HUES64 (cell line): ENCODE measurements at regions not wholly inside any gene's neighbourhood (a gene's known extent, or its start where the extent isn't known, plus 50 kb on each side); places are given as distances from the start of the nearest gene placed in this dataset.

Experiments
- H3K27ac ChIP-seq: 2 replicates; pipeline ENCODE4 v1.7.0; 2013; ENCODE audit warnings: low read depth, low read length, inconsistent platforms
- H3K27me3 ChIP-seq: 2 replicates; pipeline ENCODE4 v1.6.1; 2013; ENCODE audit warnings: mild to moderate bottlenecking, low read length; ENCODE audit not compliant: insufficient read depth
- H3K36me3 ChIP-seq: 2 replicates; pipeline ENCODE4 v1.6.1; 2013; ENCODE audit warnings: mild to moderate bottlenecking, low read length; ENCODE audit not compliant: insufficient read depth
- H3K4me1 ChIP-seq: 2 replicates; pipeline ENCODE4 v1.6.1; 2013; ENCODE audit warnings: mild to moderate bottlenecking, low read length, moderate library complexity; ENCODE audit not compliant: insufficient read depth
- H3K4me3 ChIP-seq: 2 replicates; pipeline ENCODE4 v1.5.1; 2013; ENCODE audit warnings: mild to moderate bottlenecking, low read length, moderate library complexity
- H3K9ac ChIP-seq: 2 replicates; pipeline ENCODE4 v1.6.1; 2013; ENCODE audit warnings: mild to moderate bottlenecking, low read depth, low read length
- H3K9me3 ChIP-seq: 2 replicates; pipeline ENCODE4 v1.6.1; 2013; ENCODE audit warnings: low read depth, low read length; ENCODE audit not compliant: insufficient read depth
- WGBS: fragments of 150-250, 120-280 bp; methylation state at CpG from one replicate; pipeline ENCODE4 v1.1.7; 2013; ENCODE audit warnings: missing lambda C conversion rate; 5-methylcytosine and 5-hydroxymethylcytosine counted together

DNA sequence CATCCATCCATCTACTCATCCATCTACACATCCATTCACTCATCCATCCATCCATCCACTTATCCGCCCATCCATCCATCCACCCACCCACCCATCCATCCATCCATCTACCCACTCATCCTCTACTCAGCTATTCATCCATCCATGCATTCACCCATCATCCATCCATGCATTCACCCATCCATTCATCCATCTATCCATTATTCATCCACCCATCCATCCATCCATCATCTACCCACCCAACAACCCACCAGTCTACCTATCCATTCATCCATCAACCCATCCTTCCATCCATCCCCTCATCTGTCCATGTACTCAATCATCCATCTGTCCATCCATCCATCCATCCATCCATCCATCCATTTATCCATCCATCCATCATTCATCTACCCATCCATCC is 972.7 kb downstream of the BRD1 start:
- Histone ChIP-seq H3K4me1 (no peaks in the 10 kb centered on the region), H3K9ac (no peak overlapping the region), H3K27me3 (no peaks in the 10 kb centered on the region), H3K9me3 (no peaks in the 10 kb centered on the region), H3K27ac (no peak overlapping the region), H3K36me3 (no peaks in the 10 kb centered on the region), H3K4me3 (no peak overlapping the region)
- 90% methylated on average over 1 of the region's 1 CpG for WGBS

DNA sequence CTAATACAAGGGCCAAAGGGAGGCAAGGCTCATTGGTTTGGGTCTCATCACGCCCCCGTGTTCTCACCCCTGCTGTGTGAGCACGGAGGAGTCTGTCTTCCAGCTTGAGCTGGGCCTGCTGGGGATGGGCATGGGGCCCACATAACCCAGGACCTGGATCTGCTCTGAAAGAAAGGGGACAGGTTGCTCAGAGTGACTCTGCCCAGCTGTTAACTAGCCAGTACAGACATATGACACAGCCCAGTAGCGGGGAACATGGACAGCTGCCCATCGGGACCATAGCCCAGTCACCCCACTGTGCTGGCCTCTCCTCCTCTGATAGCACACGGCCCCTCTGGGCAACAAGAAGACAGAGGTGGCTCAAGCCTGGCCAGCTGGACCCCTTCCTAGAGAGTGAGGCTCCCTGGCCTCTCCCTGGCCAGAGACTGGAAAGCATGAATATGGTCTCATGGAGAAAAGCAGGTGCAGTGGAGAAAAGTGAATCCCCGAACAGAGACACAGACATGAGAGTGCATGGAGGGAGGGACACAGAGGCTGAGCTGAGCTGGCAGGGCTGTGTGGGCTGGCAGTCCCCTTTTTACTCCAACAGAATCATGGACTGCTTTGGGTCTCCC is 973.9 kb downstream of the BRD1 start:
- no peak overlapping the region for H3K9ac ChIP-seq
- H3K4me1 ChIP-seq: no peaks in the 10 kb centered on the region
- H3K4me3 ChIP-seq: no peak overlapping the region
- H3K9me3 ChIP-seq: no peaks in the 10 kb centered on the region
- H3K36me3 ChIP-seq: no peaks in the 10 kb centered on the region
- no peak overlapping the region for H3K27ac ChIP-seq
- WGBS: 90% methylated on average over 7 of the region's 7 CpGs
- H3K27me3 ChIP-seq: no peaks in the 10 kb centered on the region

DNA sequence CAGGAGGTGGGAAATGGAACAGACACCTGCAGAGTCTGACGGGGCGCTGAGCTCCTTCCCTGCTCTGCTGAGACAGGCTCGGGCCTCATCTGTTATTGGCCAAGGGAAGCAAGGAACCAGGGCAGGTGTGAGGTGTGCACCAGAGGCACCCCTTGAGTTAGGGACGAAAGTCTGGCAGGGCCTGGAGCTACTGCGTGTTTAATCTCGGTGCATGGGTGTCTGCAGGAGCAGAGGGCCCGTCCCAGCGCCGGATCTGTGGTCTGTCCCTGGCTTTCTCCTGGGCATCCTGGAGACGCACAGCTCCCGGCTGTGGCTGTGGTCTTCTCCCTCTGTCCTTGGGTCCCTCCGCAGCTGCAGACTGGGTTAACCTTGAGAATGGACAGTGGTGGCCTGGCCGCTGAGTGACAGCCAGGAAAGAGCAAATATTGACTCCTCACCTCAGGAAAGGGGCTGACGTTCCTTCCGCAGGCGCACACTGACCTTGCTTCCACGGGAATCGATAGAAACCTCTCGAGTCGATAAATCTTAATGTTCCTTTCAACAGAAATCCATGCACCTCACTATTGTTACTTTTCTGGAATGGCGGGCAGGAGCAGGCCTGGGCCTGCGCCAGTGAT is 975.6 kb downstream of the BRD1 start:
- 95% methylated on average over 22 of the region's 22 CpGs for WGBS
- Histone ChIP-seq H3K9ac (no peak overlapping the region), H3K36me3 (no peaks in the 10 kb centered on the region), H3K4me3 (no peak overlapping the region), H3K27ac (no peak overlapping the region), H3K27me3 (no peaks in the 10 kb centered on the region), H3K4me1 (no peaks in the 10 kb centered on the region), H3K9me3 (no peaks in the 10 kb centered on the region)

DNA sequence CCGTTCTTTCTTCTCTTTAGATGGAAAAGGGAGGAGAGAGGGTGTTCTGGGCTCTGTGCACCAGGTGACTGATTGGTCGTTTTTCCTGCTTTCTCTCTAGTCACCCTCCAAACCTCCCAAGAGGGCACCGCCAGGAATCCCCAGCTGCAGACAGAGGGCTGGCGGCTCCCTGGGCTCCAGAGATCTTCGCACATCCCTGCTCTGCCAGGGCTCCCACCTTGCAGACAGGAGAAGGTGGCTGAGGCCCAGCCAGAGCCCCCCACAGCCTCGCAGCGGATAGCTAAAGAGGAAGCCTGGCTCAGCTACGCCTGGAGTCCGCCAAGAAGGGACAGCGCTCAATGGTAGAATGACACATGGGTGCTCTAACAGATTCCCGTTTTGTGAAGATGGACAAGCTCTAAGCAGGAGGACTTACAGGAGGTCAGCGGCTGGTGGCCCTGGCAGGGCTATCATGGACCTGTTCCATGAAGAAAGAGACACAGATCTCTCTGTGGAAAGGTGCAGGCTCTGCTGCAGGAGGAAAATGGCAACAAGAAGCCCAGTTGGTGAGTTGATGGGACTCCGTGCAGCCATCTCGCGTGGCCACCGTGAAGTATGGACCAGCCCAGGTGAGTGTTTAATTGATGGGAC is 976.9 kb downstream of the BRD1 start:
- no peaks in the 10 kb centered on the region for H3K9me3 ChIP-seq
- H3K4me3 ChIP-seq: no peak overlapping the region

DNA sequence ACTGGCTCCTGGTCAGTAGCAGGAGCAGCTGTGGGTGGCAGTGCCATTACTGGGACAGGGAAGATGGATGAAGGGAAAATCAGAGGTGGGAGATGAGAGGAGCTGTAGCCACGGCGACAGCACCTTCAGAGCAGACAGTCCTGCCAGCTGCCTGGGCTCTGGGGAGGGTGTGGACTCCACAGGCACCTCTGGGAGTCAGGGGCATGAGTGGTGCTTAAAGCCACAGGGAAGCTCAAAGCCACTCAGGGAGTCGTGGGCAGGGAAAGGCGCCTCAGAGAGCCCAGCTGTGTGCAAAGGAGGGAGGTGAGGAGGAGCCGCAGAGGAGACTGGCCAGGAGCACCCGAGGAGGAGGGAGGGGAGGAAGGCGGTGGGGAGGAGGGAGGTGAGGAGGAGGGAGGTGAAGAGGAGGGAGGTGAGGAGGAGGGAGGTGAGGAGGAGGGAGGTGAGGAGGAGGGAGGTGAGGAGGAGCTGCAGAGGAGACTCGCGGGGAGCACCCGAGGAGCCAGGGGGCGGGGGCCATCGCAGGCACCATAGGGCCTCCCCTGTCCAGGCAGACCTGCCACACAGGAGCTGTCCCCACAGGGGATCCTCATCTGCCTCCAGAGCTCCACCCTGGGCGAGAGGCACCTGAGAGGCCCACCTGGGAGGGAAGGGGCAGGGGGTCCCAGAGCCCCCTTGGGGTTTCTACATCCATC is 977.6 kb downstream of the BRD1 start:
- WGBS: 90% methylated on average over 13 of the region's 13 CpGs
- H3K36me3 ChIP-seq: no peaks in the 10 kb centered on the region
- H3K27ac ChIP-seq: no peak overlapping the region
- H3K4me1 ChIP-seq: no peaks in the 10 kb centered on the region
- H3K9me3 ChIP-seq: no peaks in the 10 kb centered on the region
- H3K9ac ChIP-seq: no peak overlapping the region
- H3K27me3 ChIP-seq: no peaks in the 10 kb centered on the region
- H3K4me3 ChIP-seq: no peak overlapping the region

More for the DNA sequence above, 976.9 kb downstream of the BRD1 start:
- Histone ChIP-seq H3K27me3 (no peaks in the 10 kb centered on the region), H3K36me3 (no peaks in the 10 kb centered on the region), H3K9ac (no peak overlapping the region), H3K4me1 (no peaks in the 10 kb centered on the region), H3K27ac (no peak overlapping the region)
- WGBS: 97% methylated on average over 15 of the region's 16 CpGs

DNA sequence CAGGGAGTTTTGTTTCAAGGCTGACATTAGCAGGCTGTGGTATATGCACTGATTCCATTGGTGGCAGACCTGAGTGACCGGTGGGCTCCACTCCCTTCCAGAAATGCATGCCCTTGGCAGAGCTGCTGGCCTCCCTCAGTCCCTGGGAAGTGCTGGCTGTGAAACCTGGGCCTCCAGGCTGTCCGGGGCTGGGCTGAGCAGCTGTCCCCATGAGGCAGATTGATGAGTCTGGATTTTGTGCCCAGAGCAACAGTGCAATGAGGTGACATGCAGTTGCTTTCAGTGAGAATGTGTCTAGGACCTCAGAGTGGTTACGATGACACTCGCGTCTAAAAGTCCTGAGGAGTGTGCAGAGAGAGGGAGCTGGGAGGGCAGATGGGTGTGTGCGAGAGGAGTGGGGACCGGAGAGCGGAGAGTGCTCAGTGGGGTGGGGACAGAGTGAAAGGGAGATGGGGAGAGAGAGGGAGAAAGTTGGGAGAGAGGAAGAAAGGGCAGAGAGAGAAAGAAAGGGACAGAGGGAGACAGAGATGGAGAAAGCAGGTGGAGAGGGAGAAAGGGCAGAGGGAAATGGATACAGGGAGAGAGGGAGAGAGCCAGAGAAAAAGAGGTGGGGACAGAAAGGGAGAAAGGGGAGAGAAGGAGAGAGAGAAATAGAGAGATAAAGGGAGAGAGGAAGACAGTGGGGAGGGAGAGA is 978.3 kb downstream of the BRD1 start:
- WGBS: 87% methylated on average over 8 of the region's 8 CpGs
- no peaks in the 10 kb centered on the region for H3K27me3 ChIP-seq
- H3K4me1 ChIP-seq: no peaks in the 10 kb centered on the region
- H3K36me3 ChIP-seq: no peaks in the 10 kb centered on the region
- H3K9me3 ChIP-seq: no peaks in the 10 kb centered on the region
- no peak overlapping the region for H3K27ac ChIP-seq
- H3K9ac ChIP-seq: no peak overlapping the region
- H3K4me3 ChIP-seq: no peak overlapping the region

DNA sequence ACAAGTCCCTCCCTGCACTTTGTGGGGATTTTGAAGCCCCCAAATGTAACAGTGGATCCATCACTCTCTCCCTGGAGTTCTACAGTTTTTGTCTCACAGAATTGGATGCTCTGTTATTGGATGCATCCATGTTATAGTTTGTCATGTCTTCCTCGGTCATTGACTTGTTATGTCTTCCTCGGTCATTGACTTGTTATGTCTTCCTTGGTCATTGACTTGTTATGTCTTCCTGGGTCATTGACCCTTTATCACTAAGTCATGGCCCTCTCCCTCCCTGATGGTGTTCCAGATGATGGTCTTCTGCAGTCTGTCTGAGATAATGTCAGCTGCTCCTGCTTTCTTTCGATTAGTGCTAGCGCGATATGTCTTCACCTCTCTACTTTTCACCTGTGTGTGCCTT is 981.5 kb downstream of the BRD1 start:
- no peak overlapping the region for H3K9ac ChIP-seq
- 68% methylated on average over 2 of the region's 5 CpGs for WGBS

DNA sequence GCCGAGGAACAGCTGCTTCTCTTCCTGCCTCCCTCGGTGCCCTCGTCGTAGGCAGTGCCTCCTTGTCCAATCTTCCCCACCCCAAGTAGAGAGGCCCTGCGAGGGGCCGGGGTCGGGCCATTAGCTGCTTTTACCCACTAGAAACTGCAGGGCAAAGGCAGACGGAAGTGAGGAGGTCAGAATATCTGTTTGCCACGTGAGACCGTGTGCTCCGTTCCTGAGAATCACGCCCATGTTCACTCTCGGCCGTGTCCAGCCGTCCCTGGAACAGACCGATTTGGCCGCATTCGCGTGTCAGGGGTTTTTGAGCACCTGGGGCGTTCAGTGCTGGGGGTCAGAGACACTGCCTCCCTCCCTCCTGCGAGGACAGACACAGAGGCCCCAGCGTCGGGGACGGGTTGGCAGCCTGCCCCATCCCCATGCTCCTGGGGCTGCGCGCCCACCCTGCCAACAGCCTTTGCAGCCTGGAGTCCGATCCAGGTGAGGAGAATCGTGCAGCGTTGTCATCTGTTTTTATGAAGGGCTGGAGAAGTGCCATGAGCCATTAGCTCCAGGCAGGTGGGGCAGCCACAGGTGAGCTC is 982.2 kb downstream of the BRD1 start:
- WGBS: 92% methylated on average over 29 of the region's 29 CpGs

More for the DNA sequence above, 981.5 kb downstream of the BRD1 start:
- no peaks in the 10 kb centered on the region for H3K27me3 ChIP-seq
- H3K9me3 ChIP-seq: no peaks in the 10 kb centered on the region
- no peak overlapping the region for H3K4me3 ChIP-seq
- H3K27ac ChIP-seq: no peak overlapping the region
- no peaks in the 10 kb centered on the region for H3K4me1 ChIP-seq
- H3K36me3 ChIP-seq: no peaks in the 10 kb centered on the region

DNA sequence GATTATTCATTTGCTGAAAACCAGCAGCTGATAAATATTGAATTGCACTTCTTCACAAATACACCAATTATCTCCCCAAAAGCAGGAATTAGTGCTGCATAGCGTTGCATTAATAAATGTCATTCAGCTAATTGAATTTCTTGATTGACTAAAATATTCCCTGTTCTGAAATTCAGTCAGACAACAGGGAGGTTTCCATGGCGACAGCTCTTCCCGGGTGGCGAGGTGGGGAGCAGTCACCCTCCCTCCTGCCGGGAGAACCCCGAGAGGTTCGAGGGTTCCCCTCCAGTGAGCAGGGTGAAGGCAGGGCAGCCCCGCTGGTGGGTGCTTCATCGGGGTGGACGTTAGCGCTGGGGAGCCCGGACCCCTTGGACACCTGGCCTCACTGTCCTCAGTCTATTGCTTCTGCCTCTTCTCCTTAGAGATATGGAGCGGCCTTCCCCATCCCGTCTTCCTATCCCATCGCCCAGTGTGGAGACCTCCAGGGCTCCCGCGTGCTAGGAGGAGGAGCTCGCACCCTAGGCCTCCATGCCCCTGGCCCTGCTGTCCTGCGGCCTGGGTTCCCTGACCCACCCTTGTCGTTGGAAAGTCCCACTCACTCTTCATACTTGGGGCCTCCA is 983.5 kb downstream of the BRD1 start:
- WGBS: 87% methylated on average over 20 of the region's 20 CpGs
- no peaks in the 10 kb centered on the region for H3K4me1 ChIP-seq
- no peak overlapping the region for H3K9ac ChIP-seq
- no peaks in the 10 kb centered on the region for H3K36me3 ChIP-seq
- H3K4me3 ChIP-seq: no peak overlapping the region
- H3K27ac ChIP-seq: no peak overlapping the region
- H3K9me3 ChIP-seq: no peaks in the 10 kb centered on the region
- H3K27me3 ChIP-seq: no peaks in the 10 kb centered on the region

More for the DNA sequence above, 982.2 kb downstream of the BRD1 start:
- Histone ChIP-seq H3K9ac (no peak overlapping the region), H3K4me3 (no peak overlapping the region), H3K9me3 (no peaks in the 10 kb centered on the region), H3K27ac (no peak overlapping the region), H3K27me3 (no peaks in the 10 kb centered on the region), H3K4me1 (no peaks in the 10 kb centered on the region), H3K36me3 (no peaks in the 10 kb centered on the region)

DNA sequence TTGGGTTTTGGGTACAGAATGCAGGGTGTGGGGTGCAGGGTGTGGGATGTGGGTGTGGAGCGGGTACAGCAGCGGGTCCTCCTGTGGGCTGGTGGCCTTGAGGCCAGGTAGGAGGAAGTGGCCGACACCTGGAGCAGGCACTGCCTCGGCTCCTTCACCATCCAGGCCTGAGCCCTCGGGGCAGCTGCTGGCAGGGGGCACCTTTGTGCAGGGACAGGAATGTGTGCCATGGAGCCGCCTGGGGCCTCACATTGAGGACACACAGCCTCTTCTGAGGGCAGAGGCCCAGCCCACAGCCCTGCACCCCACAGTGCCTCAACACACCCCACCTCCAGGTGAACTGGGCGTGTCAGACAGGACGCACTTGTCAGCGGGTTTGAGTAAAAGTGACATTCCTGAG is 984.0 kb downstream of the BRD1 start:
- no peaks in the 10 kb centered on the region for H3K9me3 ChIP-seq
- H3K4me3 ChIP-seq: no peak overlapping the region
- no peaks in the 10 kb centered on the region for H3K27me3 ChIP-seq
- H3K4me1 ChIP-seq: no peaks in the 10 kb centered on the region
- H3K36me3 ChIP-seq: no peaks in the 10 kb centered on the region
- WGBS: 89% methylated on average over 6 of the region's 9 CpGs
- no peak overlapping the region for H3K9ac ChIP-seq
- H3K27ac ChIP-seq: no peak overlapping the region
